ENCODE measurements at regions not wholly inside any gene's neighbourhood (a gene's known extent, or its start where the extent isn't known, plus 50 kb on each side); places are given as distances from the start of the nearest gene placed in this dataset.

- H3K27ac Mint-ChIP-seq, result no peak overlapping the region
- no peaks in the 10 kb centered on the region for H3K4me1 Mint-ChIP-seq
- no peaks in the 10 kb centered on the region for H3K36me3 Mint-ChIP-seq (ENCODE audit: low read depth)
Observed at GRCh38 chrX:19280636-19281035, 63.1 kb upstream of the PDHA1 start.

GRCh38 chrX:19281256-19281655 lies 62.5 kb upstream of the PDHA1 start:
- H3K36me3 Mint-ChIP-seq (ENCODE audit: low read depth), result no peaks in the 10 kb centered on the region
- H3K27me3 Mint-ChIP-seq, result peaks cover 9% of the 10 kb centered on the region
- no peak overlapping the region for H3K4me3 Mint-ChIP-seq
- ATAC-seq, result no peak
- no peaks in the 10 kb centered on the region for H3K9me3 Mint-ChIP-seq
- H3K27ac Mint-ChIP-seq, result no peak overlapping the region
- no peak for DNase-seq
- no peaks in the 10 kb centered on the region for H3K4me1 Mint-ChIP-seq

More at GRCh38 chrX:19280636-19281035, 63.1 kb upstream of the PDHA1 start:
- ATAC-seq (no peak), DNase-seq (no peak)
- Mint-ChIP-seq H3K4me3 (no peak overlapping the region), H3K27me3 (peaks cover 11% of the 10 kb centered on the region), H3K9me3 (no peaks in the 10 kb centered on the region)

- Mint-ChIP-seq H3K27ac (no peak overlapping the region), H3K4me3 (no peak overlapping the region), H3K36me3 (ENCODE audit: low read depth) (no peaks in the 10 kb centered on the region), H3K27me3 (peaks cover 9% of the 10 kb centered on the region), H3K9me3 (no peaks in the 10 kb centered on the region), H3K4me1 (no peaks in the 10 kb centered on the region)
- ATAC-seq, result no peak
- DNase-seq, result no peak
Observed at GRCh38 chrX:19283597-19284339, 60.0 kb upstream of the PDHA1 start.

GRCh38 chrX:19285857-19286256 lies 57.9 kb upstream of the PDHA1 start:
- Mint-ChIP-seq H3K4me3 (no peak overlapping the region), H3K27me3 (peaks cover 12% of the 10 kb centered on the region), H3K4me1 (no peaks in the 10 kb centered on the region), H3K36me3 (ENCODE audit: low read depth) (no peaks in the 10 kb centered on the region), H3K9me3 (no peaks in the 10 kb centered on the region), H3K27ac (no peak overlapping the region)
- ATAC-seq (no peak), DNase-seq (no peak)

- DNase-seq (no peak), ATAC-seq (no peak)
- Mint-ChIP-seq H3K4me3 (no peak overlapping the region), H3K27me3 (peaks cover 16% of the 10 kb centered on the region), H3K9me3 (no peaks in the 10 kb centered on the region), H3K27ac (no peak overlapping the region), H3K36me3 (ENCODE audit: low read depth) (no peaks in the 10 kb centered on the region), H3K4me1 (no peaks in the 10 kb centered on the region)
Observed at GRCh38 chrX:19291086-19291485, 52.6 kb upstream of the PDHA1 start.

- Mint-ChIP-seq H3K36me3 (ENCODE audit: low read depth) (no peaks in the 10 kb centered on the region), H3K4me1 (no peaks in the 10 kb centered on the region), H3K9me3 (no peaks in the 10 kb centered on the region), H3K4me3 (no peak overlapping the region), H3K27me3 (peaks cover 14% of the 10 kb centered on the region), H3K27ac (no peak overlapping the region)
- DNase-seq (no peak), ATAC-seq (no peak)
Observed at GRCh38 chrX:19293606-19294325, 50.0 kb upstream of the PDHA1 start.

Data from activated naive CD8-positive, alpha-beta T cell treated with anti-CD3 and anti-CD28 coated beads, Interleukin-2, amount 50 U/mL, for 24 hours (primary cell).